HG03521 (cell line): ENCODE measurements at regions not wholly inside any gene's neighbourhood (a gene's known extent, or its start where the extent isn't known, plus 50 kb on each side); places are given as distances from the start of the nearest gene placed in this dataset.

Source experiments
- ATAC-seq: cut with Tn5 transposase; IDR thresholded peaks from one replicate; pipeline ENCODE4 v1.9.1; 2021; ENCODE audit warnings: mild to moderate bottlenecking, moderate library complexity; ENCODE audit not compliant: unreplicated experiment

DNA sequence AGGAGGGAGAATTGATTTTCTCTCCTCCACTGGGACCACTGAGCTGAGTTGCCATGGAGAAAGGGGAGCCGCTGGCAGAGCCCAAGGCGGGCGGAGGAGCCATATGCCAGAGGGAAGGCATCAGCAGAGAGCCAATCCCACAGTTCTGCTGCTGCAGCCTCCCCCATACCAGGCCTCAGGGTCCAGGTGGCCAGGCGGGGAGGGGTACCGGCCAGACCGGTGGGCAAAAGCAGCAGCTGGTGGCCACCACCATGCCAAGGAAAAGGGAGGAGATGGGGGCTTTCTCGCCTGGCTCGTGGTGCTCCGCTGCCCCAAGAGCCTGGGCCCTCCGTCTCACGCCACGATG lies 72.8 kb downstream of the PITPNM2 start:
- no peak for ATAC-seq

DNA sequence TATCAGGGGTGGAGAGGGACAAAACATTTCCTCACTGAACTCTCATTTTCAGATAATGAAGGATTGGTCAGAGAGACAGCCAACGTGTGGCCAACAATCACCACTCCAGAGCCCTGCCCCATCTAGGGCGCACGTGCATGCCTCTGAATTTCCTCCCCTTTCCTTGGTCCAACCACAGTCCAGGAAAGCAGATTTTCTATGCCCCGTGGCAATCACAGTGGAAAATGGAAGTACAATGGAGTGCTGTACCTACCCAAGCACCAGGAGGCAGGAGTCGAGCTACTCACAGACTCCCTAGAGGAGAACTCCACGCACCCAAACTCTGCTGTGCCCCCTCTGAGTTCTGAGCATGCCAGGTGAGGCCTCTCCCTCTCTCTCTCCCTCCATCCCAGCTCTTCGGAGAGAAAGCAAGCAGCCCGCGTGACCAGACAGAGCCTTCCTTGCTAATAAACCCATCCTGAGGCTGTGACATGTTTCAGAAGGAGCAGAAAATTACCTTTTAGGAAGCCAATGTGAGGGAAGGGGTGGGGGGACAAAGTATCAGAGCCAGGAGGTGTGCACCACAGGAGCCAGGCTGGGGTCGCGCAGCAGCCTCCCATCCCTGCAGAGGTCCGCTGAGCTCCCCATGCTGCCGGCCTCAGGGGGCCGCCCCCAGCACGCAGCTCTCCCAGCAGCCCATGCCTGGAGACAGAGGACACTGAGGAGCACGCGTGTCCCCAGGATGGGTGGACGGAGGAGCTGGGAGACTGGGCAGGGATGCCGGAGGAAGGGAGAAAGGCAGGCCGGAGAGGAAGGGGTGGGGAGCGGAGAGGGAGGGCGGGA lies 73.4 kb downstream of the PITPNM2 start:
- no peak for ATAC-seq

DNA sequence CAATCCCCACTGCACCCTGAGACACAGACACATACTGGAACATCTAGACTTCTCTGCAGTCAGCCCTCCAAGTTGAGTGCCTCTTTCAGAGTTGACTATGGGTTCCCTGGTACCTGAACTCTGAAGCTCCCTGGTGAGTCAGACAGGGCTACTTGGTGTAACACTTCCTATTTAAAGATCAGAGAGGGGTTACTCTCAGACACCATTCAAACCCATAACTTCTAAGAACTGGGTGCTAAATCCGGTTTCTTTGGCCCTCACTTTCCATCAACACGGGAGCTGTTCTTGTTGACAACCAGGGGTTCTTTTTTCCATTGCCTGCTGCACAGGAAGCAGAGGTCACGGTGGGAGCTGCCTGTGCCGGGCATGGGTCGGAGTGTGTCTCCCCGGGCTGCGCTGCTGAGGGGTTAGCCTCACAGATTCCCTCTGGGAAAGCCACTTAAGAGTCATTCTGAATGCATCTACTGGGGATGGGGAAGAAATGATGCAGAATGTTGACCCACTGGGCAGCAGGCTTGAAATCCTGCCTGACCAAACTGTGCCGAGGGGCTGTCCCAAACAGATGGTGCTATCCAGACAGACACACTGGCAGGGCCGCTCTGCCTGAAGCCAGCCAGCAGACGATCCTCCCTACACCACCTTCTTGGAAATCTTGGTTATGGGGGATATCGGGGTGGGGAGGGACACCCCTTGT lies 74.1 kb downstream of the PITPNM2 start:
- no peak for ATAC-seq

DNA sequence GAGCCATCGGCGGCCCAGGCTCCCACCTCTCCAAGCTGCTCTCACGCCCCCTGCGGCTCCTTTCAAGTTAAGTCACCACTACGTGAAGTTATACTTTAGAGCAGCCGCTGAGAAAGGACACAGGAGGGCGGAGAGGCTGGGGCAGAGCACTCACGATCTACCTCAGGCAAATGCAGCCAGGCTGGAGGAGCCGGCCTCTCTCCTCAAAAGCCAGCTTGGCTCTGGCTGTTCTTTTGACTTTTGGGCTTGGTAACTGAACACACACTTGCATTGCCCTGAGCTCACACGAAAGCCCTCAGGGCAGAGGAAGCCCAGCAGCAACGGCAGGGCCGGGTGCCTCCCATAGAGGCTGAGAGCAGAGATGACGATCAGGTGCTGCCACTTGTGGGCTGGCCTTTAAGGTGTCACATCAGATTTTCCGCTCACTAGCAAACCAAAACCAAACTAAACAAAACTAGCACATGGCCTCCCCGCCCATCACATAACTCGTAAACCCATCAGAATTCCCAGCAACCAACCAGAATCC lies 75.2 kb downstream of the PITPNM2 start:
- peak; percentile 54 for ATAC-seq

DNA sequence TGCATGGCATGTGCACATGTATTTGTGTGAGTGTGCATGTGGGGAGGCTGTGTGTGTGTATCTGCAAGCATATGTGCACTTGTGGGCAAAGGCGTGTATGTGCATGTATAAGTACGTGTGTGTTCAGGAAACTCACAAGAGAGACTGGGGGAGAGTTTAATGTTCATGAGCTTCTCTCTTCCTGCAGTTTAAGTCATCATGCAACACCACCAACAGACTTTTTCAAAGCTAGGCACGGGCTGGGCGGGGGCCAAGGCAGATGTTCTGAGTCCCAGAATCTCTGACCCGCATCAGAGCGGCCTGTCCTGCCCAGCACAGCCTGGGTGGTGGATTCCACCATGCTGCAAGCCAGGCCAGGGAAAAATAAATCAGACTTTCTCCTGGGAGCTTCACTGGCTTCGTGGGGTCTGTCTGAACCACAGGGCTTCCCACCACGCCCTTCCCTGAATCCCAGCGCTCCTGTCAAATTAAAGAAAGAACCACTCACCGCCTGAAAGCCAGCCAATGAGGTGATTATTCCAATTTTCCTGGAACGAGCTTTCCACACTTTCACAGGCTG lies 75.7 kb downstream of the PITPNM2 start:
- ATAC-seq, result no peak

DNA sequence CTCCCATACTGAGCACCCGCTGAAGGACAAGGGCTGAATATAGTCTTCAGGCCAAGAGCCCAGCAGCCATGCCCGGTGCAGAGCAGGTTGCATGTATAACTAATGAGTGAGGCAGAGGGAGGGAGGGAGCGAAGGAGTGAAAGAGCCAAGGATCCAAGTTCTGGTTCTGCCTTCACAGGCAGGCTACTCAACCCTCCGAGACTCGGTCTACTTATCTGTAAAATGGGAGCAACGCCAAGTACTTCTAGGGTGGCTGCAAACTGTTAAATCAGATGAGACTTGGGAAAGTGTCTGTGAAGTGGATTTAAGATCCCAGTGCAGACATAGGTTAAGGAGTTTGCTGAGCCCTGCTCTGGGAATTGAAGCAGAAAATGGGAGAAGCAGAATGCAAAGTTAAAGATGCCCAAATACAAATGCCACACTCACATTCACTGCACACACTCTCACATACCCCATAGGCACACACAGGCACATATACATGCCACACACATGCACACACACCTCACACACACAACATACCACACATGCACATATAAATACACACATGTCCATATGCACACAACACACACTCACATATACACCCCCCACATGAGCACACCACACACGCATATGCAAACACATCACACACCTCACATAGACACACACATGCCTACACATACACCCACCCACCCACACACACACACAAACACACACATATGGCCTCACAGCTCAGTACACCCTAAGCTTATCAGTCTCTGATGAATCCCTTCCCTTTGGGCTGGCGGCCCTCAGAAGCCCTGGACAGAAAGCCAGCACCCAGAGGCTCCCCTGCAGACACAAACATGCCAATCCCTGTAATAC lies 76.7 kb downstream of the PITPNM2 start:
- no peak for ATAC-seq

DNA sequence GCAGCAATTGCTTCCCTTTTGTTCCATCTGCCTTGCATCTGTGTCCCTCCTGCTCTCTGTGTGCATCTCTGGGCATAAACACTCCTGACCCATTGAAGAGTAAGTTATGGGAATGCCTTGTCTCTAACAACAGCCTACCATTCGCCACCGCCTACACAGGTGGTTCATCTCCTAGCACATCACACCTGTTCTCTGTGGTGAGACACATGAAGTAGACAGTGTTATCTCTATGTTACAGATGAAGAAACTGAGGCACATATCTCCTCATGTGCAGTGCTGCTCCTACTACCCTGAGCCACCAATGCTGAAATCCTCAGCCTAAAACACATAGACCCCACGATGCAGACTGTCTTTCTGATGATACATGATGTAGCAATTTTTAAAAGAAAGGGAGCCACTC lies 77.6 kb downstream of the PITPNM2 start:
- ATAC-seq, result no peak

DNA sequence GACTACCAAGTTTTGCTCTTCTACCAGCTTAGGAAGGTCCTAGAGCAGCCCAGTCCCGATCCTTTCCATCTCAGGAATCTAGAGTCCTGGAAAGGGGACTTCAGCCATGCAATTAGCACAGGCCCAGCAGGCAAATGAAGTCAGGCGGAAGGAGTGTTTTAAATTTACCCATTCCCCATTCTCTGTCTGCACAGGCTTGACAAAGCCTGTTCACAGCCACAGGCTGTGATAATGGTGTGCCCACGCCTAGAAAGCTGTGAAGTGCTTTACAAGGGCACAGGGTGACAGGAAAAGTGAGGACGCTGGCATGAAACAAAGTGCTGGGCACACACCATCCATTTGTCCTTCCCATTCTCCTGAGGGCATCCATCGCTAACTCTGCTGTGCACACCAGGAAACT lies 79.0 kb downstream of the PITPNM2 start:
- no peak for ATAC-seq

DNA sequence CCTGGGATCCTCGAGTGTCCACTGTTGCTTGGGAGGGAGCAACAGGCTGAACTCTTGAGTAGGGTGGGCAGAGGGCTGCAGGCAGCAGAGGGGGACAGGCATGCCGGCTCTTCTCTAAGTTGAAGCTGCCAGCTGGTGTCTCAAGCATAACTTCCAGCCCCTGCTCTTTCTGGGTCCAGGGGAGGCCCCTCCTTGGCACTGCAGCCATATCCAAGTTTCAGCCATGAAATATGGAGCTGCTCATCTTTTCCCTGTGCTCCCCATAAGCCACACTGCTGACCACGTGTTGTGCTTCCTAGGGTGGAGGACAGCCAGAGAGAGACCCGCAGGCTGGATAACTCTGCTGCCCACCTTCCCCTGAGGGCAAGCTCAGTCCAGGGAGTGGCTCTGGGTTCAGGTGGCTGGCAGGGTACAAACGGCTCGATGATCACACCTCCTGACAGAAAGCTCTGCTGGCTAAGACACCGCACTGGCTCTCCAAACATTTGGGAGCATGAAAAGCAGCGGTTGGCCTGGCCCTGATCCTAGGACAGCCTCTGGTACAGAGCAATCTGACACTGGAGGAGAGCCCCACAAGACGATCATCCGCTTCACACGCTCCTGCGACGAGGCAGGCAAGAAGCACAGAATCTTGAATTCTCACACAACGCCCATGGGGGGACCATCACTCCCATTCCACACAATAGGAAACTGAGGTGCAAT lies 79.6 kb downstream of the PITPNM2 start:
- no peak for ATAC-seq

DNA sequence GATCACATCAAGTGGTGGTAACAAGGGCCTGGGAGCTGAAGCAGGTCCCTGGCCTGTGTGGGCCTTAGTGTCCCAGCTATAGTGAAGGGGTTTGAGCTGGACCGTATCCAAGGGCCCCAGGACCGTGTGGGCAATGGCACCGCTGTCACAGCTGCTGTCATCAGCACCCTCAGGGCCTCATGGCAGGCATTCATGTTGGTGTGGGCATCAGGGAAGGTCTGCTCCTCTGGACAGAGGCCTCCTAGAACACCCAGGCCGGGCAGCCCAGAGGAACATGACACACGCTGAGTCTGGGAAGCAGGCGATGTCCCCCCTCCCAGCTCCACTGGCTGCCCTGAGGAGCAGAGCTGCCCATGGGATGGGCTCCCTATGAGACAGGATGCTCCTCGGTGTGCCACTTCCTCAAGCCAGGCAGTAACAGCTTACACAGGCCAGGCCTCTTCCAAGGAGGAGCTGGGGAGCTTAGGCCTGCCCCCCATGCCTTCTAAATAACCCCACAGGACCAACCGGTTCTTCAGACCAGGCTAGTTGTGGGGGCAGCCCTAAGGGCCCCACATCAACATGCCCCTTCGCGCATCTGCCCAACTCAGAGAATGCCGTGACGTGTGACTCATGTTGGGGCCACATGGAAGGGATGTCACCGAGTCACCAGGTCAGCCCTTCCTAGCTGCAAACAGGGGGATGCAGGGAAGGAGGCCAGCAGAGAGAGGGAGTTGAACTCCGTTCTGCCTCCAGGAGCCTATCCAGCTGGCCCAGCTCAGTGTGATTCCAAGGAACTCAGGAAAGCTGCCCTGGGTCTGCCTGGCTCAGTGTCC lies 80.4 kb downstream of the PITPNM2 start:
- no peak for ATAC-seq

DNA sequence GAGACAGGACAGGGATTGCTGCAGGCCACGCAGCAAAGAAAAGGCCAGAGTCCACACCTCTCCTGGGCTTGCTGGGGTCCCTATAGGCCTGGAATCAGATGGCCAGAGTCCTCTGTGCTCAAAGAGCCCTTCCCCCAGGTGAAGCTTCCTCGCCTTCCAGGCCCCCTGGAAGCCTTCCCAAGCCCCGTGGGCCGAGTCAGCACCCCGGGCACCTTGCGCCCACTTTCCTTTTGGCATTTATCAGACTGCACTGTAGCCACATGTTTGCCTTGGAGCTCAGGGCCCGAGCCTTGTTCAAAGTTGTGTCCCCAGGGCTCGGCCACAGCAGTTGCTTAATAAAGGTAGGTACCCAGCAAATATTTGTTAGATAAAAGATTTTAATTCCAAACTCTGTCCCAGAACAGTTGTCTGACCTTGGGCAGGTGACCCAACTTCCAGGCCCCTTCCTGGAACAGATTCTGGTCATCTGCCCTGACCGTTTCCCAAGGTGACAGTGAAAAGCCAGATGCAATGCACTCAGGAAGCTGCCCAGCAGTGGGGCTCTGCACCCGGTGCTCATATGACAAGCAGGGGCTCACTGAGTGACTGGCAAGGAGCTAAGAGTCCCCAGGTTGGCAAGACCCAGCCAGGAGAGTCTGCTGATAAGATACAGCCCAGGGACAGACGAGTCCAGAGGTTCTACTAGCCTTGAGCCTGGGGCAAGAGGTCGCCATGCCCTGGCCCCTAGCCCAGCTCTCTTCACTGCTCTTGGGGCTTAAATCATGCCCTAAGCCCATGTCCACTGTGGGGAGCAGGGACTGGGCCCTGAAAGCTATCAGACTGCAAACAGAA lies 81.2 kb downstream of the PITPNM2 start:
- ATAC-seq, result no peak

DNA sequence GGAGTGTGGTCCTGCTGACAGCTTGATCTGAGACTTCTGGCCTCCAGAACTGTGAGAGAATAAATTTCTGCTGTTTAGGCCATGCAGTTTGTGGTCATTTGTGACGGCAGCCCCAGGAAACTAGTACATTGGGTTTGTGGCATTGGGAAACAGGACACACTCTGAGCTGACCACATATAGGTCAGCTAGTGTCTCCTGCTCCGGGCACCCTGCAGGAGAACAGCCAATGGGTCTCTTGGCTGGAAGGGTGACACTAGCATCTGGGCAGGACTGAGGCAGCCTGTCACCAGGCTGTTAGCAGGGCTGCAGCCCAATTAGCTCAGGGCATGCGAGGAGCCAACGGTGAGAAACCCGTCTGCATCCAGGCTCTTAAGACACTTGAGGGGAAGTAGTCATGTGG lies 83.2 kb downstream of the PITPNM2 start:
- no peak for ATAC-seq

DNA sequence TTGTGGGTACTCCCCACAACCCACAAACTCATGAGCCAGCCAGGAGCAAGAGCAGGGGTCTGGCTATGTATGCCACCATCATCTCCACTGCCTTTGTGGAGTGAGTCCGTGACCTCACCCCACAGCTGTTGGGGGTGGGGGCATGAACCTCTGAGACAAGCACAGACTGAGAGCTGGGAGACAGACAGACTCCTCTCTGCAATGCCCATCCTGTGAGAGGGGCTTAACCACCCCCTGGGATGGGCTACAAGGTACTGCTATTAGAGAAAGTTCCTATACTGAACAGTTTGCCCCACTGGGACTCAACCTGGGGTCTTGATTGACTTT lies 84.5 kb downstream of the PITPNM2 start:
- ATAC-seq, result no peak

DNA sequence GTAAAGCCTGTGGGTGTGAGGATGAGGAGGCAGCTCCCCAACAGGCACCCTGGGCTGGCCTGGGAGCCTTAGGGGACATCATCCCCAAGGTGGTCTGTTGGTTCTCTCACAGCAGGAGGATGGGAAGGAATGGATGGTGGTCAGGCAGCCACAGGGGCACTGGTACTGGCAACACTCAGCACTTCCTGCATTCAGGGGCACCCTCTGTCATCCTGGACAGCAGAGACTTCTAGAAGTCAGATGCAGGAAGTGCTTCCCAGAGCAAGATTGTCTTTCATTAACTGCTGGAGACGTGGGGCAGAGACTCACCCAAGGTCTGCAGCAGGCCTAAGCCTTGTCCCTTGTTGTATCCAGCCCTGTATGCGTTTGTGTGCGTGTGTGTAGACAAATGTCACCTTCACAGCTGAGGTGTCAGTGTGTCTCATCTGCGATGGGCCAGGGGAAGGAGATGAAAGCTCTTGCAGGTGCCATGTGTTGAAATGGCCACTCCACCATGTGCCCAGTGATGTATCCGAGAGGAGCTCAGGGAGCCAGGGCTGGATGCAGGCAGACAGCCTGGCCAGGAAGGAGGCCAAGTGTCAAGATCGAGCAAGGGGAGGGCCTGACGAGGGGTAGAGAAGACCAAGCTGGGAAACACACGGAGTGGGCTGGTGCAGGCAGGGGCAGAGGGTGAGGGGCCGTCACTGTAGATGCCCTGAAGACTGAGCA lies 85.1 kb downstream of the PITPNM2 start:
- no peak for ATAC-seq

DNA sequence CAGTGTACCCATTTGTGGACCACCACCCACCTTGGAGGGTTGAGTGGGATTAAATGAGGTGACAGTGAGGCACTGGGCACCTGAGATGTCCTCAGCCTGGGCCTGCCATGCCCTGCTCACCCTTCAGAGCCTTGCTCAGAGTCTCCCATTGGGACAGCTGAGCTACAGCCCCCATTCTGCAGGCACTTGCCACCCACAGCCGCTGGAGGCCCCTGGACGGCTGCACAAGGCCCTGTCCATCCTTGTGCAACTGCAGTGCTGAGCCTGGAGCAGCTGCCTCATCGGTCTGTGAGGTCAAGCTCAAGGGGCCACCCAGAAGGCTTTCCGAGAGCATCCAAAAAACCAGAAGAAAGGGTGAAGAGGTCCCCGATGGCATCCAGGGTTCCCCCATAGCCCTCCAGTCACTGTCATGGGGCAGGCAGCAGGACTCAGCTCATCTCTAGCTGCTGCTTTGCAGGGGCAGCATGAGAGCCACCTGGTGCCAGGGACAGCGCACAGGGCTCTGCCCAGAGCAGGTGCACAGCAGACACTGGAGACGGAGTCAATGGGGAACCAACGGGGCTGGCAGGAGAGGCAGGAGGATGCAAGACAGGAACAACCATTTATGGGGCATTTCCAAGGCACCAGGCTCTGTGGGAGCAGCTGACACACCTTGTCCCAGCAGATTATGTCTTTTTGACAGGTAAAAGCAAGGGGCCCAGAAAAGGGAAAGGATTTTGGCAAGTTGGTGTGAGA lies 84.6 kb downstream of the ARL6IP4 start:
- ATAC-seq, result no peak

DNA sequence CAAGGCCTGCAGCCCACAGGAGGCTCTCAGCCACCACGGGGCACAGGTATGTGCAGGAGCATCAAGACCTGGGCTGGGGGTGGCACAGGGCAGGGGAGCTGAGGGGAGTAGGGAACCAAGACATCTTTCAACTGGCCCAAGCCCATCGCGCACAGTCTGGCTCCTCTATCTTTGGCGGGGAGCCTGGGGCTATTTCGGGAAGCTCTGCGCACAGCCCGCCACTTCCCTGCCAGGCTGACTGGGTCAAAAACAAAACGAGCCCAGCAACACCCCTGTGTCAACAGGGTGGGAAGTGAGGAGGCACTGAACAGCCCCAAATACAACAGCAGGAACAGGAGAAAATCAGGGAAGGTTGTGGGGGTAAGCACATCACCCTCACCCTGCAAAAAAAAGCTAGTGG lies 83.9 kb downstream of the ARL6IP4 start:
- ATAC-seq, result no peak

DNA sequence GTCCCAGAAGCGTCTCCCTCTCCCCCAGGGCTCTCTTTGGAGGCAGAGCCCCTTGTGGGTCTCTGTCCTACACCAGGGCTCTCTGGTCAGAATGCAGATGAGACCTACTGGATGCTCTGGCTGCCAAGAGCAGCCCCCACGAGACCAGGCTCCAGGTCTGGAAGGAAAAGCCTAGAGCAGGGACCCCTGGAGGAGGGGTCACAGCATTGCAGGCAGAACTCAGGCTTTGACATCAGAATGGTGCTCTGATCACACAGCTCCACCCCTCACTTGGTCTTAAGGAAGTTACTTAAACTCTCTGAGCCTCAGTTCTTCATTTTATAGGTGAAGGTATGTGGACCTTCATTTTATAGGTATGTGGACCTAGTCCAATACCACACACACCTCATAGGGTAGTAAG lies 83.1 kb downstream of the ARL6IP4 start:
- no peak for ATAC-seq
